ENCODE measurements at regions not wholly inside any gene's neighbourhood (a gene's known extent, or its start where the extent isn't known, plus 50 kb on each side); places are given as distances from the start of the nearest gene placed in this dataset.

- no peak overlapping the region for H3K4me3 ChIP-seq
- H3K27ac ChIP-seq = no peak overlapping the region
- in situ Hi-C loops (cut with MboI; ENCODE audit: low pct_ligation_motif_present in 1 of 4, low pct_unique_long_range_greater_than_20kb in 1 of 4, low sequenced_read_pairs in 3 of 4) (no loop called here), intact Hi-C loops (cut with DNase I; ENCODE audit: low total_unique reads) (no loop called here)
- DNase-seq = no peak
- 69 to 78% methylated on average over 5 of the region's 5 CpGs for WGBS, 2 donors (ENCODE audit: low coverage in 1 of 2)
- no peak for TF ChIP-seq CTCF (IDR thresholded peaks at IDR 0.05)
- TF ChIP-seq EP300 (IDR thresholded peaks at IDR 0.05; ENCODE audit: low read depth) = no peak
- H3K36me3 ChIP-seq = no peaks in the 10 kb centered on the region
- H3K9me3 ChIP-seq = no peaks in the 10 kb centered on the region
- H3K4me1 ChIP-seq = no peaks in the 10 kb centered on the region
- no peaks in the 10 kb centered on the region for H3K27me3 ChIP-seq
Observed at GRCh38 chr1:220457957-220458609, 69.9 kb upstream of the MARK1 start.

DNA sequence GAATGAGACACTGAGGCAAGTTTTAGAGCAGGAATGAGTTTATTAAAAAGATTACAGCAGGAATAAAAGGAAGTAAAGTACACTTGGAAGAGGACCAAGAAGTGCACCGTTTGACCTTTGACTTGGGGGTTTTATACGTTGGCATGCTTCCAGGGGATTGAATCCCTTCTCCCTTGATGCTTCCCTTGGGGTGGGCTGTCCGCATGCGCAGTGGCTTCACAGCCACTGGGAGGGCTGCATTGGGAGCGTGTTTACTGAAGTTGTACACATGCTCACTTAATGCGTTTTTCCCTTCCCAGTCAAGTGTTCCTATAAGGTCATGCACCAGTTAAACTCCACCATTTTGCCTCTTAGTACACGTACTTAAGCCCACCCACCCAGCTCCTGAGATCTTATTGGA lies 72.4 kb upstream of the MARK1 start:
- 44 to 66% methylated on average over 3 to 7 of the region's 7 CpGs for WGBS, 2 donors (ENCODE audit: low coverage in 1 of 2)
- H3K9me3 ChIP-seq = no peaks in the 10 kb centered on the region
- H3K4me1 ChIP-seq = peaks cover 0 to 9% (median 0%) of the 10 kb centered on the region in 4 donors
- H3K4me3 ChIP-seq = no peak overlapping the region
- in situ Hi-C loops (cut with MboI; ENCODE audit: low pct_ligation_motif_present in 1 of 4, low pct_unique_long_range_greater_than_20kb in 1 of 4, low sequenced_read_pairs in 3 of 4) = no loop called here
- H3K36me3 ChIP-seq = no peaks in the 10 kb centered on the region
- TF ChIP-seq CTCF (IDR thresholded peaks at IDR 0.05) (no peak), POLR2A (IDR thresholded peaks at IDR 0.05) (no peak), EP300 (IDR thresholded peaks at IDR 0.05; ENCODE audit: low read depth) (no peak), POLR2AphosphoS5 (IDR thresholded peaks at IDR 0.05) (no peak)
- no peak for DNase-seq
- H3K27ac ChIP-seq = no peak overlapping the region
- H3K27me3 ChIP-seq = no peaks in the 10 kb centered on the region
- intact Hi-C loops (cut with DNase I; ENCODE audit: low total_unique reads) = no loop called here

DNA sequence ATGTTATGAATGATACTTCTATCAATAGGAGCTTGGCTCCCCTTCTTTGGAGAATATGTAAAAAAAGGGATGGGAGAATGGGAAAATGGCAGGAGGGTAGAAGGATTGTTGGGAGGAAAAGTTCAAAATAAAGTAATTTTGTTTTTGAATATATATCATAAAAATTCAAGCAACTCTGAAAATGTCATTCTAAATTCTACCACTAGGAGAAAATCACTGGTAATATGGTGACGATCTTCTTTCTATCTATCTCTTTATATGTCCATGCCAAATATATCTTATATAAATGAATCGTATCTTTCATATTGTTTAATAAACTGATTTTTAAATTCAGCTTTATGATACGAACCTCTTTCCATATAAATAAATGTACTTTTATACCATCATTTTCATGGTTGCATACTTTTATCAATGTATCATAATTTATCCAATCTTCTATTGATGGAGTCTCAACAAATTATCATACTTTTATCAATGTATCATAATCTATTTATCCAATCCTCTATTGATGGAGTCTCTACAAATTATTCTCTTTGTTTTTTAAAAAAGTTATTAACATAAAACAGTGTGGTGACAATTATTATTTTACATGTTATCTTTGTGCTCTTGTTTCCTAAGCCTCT lies 73.7 kb upstream of the MARK1 start:
- H3K27me3 ChIP-seq = no peaks in the 10 kb centered on the region
- no peaks in the 10 kb centered on the region for H3K9me3 ChIP-seq
- in situ Hi-C loops (cut with MboI; ENCODE audit: low pct_ligation_motif_present in 1 of 4, low pct_unique_long_range_greater_than_20kb in 1 of 4, low sequenced_read_pairs in 3 of 4) = no loop called here
- H3K4me3 ChIP-seq = no peak overlapping the region
- peaks cover 0 to 11% (median 0%) of the 10 kb centered on the region in 4 donors for H3K4me1 ChIP-seq
- intact Hi-C loops (cut with DNase I; ENCODE audit: low total_unique reads) = no loop called here
- H3K36me3 ChIP-seq = no peaks in the 10 kb centered on the region
- TF ChIP-seq POLR2A (IDR thresholded peaks at IDR 0.05) (no peak), CTCF (IDR thresholded peaks at IDR 0.05) (peak in 4 of 5 experiments; percentile 14 to 33 (median 31)), EP300 (IDR thresholded peaks at IDR 0.05; ENCODE audit: low read depth) (no peak), POLR2AphosphoS5 (IDR thresholded peaks at IDR 0.05) (no peak)
- H3K27ac ChIP-seq = no peak overlapping the region
- 80 to 92% methylated on average over 3 of the region's 3 CpGs for WGBS, 2 donors (ENCODE audit: low coverage in 1 of 2)
- DNase-seq = no peak

DNA sequence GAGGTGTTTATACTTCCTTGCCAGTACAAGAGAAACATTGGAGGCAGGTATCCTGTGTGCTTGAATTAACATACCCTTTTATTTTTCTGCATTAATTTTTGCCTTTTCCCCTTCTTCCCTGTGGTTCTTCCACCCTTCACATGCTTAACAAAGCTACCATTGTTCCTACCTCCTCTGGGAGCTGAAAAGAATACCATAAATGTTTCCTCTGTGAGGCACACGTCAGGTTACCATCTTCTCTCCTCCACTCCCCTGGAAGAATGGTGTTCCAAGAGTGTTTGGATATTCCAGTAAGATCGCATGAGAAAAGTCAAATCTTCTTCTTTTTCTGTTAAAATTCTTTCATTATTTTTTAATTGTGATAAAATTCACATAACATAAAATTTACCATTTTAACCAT lies 74.6 kb upstream of the MARK1 start:
- in situ Hi-C loops (cut with MboI; ENCODE audit: low pct_ligation_motif_present in 1 of 4, low pct_unique_long_range_greater_than_20kb in 1 of 4, low sequenced_read_pairs in 3 of 4) (no loop called here), intact Hi-C loops (cut with DNase I; ENCODE audit: low total_unique reads) (no loop called here)

More for the DNA sequence above, 74.6 kb upstream of the MARK1 start:
- H3K9me3 ChIP-seq = no peaks in the 10 kb centered on the region
- H3K4me3 ChIP-seq = no peak overlapping the region
- peaks cover 0 to 11% (median 0%) of the 10 kb centered on the region in 4 donors for H3K4me1 ChIP-seq
- no peak overlapping the region for H3K27ac ChIP-seq
- no peak for DNase-seq
- no peaks in the 10 kb centered on the region for H3K27me3 ChIP-seq
- H3K36me3 ChIP-seq = no peaks in the 10 kb centered on the region
- TF ChIP-seq POLR2AphosphoS5 (IDR thresholded peaks at IDR 0.05) (no peak), CTCF (IDR thresholded peaks at IDR 0.05) (no peak)
- WGBS, 2 donors (ENCODE audit: low coverage in 1 of 2) = 72 to 84% methylated on average over 2 of the region's 2 CpGs
